ENCODE measurements at regions not wholly inside any gene's neighbourhood (a gene's known extent, or its start where the extent isn't known, plus 50 kb on each side); places are given as distances from the start of the nearest gene placed in this dataset.

- Histone ChIP-seq H3K9ac (ENCODE audit: low read length) (no peak overlapping the region), H3K4me2 (ENCODE audit: low read length) (no peak overlapping the region), H3K4me3 (replicated peaks in 1 of 2; ENCODE audit: low read depth in 1 of 2, low read length in 2 of 2) (no peak overlapping the region), H3K9me3 (ENCODE audit: control insufficient read depth in 1 of 2, insufficient read depth in 1 of 2, low read depth in 1 of 2, low read length in 2 of 2) (no peaks in the 10 kb centered on the region), H3K4me1 (ENCODE audit: control insufficient read depth in 1 of 2, insufficient read depth in 2 of 2, low read length in 2 of 2) (no peaks in the 10 kb centered on the region), H3K27ac (ENCODE audit: low read depth, low read length) (no peak overlapping the region), H3K36me3 (ENCODE audit: control insufficient read depth in 1 of 2, insufficient read depth in 2 of 2, low read length in 2 of 2) (no peaks in the 10 kb centered on the region), H4K20me1 (ENCODE audit: insufficient read depth) (no peaks in the 10 kb centered on the region), H3K9me2 (ENCODE audit: insufficient read depth) (no peaks in the 10 kb centered on the region), H3K27me3 (ENCODE audit: insufficient read depth, low read length) (no peaks in the 10 kb centered on the region), H2AFZ (ENCODE audit: low read depth, low read length, poor library complexity, severe bottlenecking) (no peak overlapping the region), H3K79me2 (ENCODE audit: insufficient read depth, low read length) (no peaks in the 10 kb centered on the region)
- ChIA-PET POLR2A (no interaction called here), CTCF (no interaction called here), RAD21 (ENCODE audit: low non-redundant PET in 1 of 2, low total read pairs in 2 of 2, uncharacterized antibody in 2 of 2, unreplicated experiment in 2 of 2) (no interaction called here)
- DNase-seq (ENCODE audit: low read depth, low spot score) (no peak), ATAC-seq (no peak)
- intact Hi-C loops (cut with micrococcal nuclease), result no loop called here
- TF ChIP-seq POLR2AphosphoS5 (IDR thresholded peaks at IDR 0.05; ENCODE audit: low read depth, low read length) (no peak), CBX3 (IDR thresholded peaks at IDR 0.05; ENCODE audit: low read depth) (no peak), TCF7L2 (IDR thresholded peaks at IDR 0.05; ENCODE audit: borderline replicate concordance, extremely low read depth, insufficient read depth, insufficient read length) (no peak), RAD21 (IDR thresholded peaks at IDR 0.05; ENCODE audit: low read depth) (no peak), ATF3 (IDR thresholded peaks at IDR 0.05) (no peak), ZFX (IDR thresholded peaks at IDR 0.05) (no peak), SIN3A (IDR thresholded peaks at IDR 0.05; ENCODE audit: low read depth) (no peak)
- TF ChIP-seq, protein P1, sequence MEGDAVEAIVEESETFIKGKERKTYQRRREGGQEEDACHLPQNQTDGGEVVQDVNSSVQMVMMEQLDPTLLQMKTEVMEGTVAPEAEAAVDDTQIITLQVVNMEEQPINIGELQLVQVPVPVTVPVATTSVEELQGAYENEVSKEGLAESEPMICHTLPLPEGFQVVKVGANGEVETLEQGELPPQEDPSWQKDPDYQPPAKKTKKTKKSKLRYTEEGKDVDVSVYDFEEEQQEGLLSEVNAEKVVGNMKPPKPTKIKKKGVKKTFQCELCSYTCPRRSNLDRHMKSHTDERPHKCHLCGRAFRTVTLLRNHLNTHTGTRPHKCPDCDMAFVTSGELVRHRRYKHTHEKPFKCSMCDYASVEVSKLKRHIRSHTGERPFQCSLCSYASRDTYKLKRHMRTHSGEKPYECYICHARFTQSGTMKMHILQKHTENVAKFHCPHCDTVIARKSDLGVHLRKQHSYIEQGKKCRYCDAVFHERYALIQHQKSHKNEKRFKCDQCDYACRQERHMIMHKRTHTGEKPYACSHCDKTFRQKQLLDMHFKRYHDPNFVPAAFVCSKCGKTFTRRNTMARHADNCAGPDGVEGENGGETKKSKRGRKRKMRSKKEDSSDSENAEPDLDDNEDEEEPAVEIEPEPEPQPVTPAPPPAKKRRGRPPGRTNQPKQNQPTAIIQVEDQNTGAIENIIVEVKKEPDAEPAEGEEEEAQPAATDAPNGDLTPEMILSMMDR (IDR thresholded peaks at IDR 0.05 in 2 of 3, conservative IDR thresholded peaks at IDR 0.05 in 1 of 3; ENCODE audit: borderline replicate concordance in 1 of 3, insufficient read depth in 1 of 3, low read depth in 2 of 3, low read length in 2 of 3), result no peak
- TF ChIP-seq, protein P2, sequence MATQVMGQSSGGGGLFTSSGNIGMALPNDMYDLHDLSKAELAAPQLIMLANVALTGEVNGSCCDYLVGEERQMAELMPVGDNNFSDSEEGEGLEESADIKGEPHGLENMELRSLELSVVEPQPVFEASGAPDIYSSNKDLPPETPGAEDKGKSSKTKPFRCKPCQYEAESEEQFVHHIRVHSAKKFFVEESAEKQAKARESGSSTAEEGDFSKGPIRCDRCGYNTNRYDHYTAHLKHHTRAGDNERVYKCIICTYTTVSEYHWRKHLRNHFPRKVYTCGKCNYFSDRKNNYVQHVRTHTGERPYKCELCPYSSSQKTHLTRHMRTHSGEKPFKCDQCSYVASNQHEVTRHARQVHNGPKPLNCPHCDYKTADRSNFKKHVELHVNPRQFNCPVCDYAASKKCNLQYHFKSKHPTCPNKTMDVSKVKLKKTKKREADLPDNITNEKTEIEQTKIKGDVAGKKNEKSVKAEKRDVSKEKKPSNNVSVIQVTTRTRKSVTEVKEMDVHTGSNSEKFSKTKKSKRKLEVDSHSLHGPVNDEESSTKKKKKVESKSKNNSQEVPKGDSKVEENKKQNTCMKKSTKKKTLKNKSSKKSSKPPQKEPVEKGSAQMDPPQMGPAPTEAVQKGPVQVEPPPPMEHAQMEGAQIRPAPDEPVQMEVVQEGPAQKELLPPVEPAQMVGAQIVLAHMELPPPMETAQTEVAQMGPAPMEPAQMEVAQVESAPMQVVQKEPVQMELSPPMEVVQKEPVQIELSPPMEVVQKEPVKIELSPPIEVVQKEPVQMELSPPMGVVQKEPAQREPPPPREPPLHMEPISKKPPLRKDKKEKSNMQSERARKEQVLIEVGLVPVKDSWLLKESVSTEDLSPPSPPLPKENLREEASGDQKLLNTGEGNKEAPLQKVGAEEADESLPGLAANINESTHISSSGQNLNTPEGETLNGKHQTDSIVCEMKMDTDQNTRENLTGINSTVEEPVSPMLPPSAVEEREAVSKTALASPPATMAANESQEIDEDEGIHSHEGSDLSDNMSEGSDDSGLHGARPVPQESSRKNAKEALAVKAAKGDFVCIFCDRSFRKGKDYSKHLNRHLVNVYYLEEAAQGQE (IDR thresholded peaks at IDR 0.05; ENCODE audit: low read depth), result no peak
- BruUV-seq (replicated peaks), result no TSS peak
Measured at GRCh38 chr3:27930052-27930602, 208.0 kb upstream of the EOMES start.
